ENCODE measurements at regions not wholly inside any gene's neighbourhood (a gene's known extent, or its start where the extent isn't known, plus 50 kb on each side); places are given as distances from the start of the nearest gene placed in this dataset.

DNA sequence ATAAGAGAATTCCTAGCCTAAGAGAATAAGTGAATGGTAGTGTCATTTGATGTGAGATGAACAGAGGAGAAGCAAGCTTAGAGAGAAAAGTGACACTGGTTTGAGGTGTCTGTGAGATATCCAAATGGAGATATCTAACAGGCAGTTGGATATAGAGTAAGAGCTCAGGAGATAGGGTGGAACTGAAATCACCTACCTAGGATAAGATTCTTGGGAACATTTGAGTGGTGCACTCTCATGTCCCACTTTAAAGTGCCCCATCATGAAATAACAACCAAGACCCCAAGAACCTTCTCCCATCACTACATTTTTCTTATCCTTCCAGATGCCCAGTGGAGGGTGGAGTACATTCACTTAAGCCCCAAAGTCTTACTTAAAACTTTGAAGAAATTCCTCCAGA is 109.0 kb upstream of the MAFB start:
- no peak for TF ChIP-seq CTCF (IDR thresholded peaks at IDR 0.05; ENCODE audit: low read depth, low read length, missing control alignments)
- DNase-seq (ENCODE audit: low read depth), result no peak
- in situ Hi-C loops (cut with HindIII; ENCODE audit: low sequenced_read_pairs), result no loop called here
- H3K4me3 ChIP-seq (ENCODE audit: low read depth, low read length), result no peak overlapping the region

DNA sequence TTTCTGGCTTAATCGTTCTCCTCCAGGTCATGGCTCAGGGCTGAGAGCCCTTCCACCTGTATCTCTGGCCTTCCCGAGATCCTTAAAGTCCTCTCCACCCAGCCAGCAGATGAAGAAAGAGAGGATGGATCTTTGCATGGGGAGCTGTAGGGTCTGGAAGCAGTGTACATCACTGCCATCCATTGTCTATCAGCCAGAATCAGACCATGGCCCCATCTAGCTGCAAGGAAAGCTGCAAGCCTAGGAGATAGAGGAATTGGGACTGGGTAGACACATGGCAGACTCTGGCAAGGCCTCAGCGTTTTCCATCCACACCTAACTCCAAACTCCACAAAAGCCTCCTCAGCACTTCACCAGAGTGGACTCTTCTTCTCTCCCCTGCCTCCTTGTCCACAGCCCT is 113.8 kb upstream of the MAFB start:
- DNase-seq (ENCODE audit: low read depth), result no peak
- no peak for TF ChIP-seq CTCF (IDR thresholded peaks at IDR 0.05; ENCODE audit: low read depth, low read length, missing control alignments)
- no peak overlapping the region for H3K4me3 ChIP-seq (ENCODE audit: low read depth, low read length)
- in situ Hi-C loops (cut with HindIII; ENCODE audit: low sequenced_read_pairs), result no loop called here

DNA sequence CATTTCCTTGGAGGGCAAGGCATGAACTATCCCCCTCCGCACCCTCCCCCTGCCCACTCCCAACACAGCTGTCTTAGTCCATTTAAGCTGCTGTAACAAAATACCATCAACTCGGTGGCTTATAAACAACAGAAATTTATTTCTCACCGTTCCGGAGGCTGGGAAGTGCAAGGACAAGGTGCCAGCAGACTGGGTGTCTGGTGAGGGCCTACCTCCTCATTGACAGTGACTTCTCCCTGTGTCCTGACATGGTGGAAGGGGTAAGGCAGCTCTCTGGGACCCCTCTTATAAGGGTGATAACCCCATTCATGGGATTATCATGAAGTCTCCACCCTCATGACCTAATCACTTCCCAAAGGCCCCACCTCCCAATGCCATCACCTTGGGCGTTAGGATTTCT is 114.3 kb upstream of the MAFB start:
- no peak for DNase-seq (ENCODE audit: low read depth)
- H3K4me3 ChIP-seq (ENCODE audit: low read depth, low read length), result no peak overlapping the region
- in situ Hi-C loops (cut with HindIII; ENCODE audit: low sequenced_read_pairs), result no loop called here
- no peak for TF ChIP-seq CTCF (IDR thresholded peaks at IDR 0.05; ENCODE audit: low read depth, low read length, missing control alignments)

- no peak for DNase-seq (ENCODE audit: low read depth)
- no peak for TF ChIP-seq CTCF (IDR thresholded peaks at IDR 0.05; ENCODE audit: low read depth, low read length, missing control alignments)
- no peak overlapping the region for H3K4me3 ChIP-seq (ENCODE audit: low read depth, low read length)
- in situ Hi-C loops (cut with HindIII; ENCODE audit: low sequenced_read_pairs), result no loop called here
These were observed 116.6 kb upstream of the MAFB start for GRCh38 chr20:40805592-40805991.

DNA sequence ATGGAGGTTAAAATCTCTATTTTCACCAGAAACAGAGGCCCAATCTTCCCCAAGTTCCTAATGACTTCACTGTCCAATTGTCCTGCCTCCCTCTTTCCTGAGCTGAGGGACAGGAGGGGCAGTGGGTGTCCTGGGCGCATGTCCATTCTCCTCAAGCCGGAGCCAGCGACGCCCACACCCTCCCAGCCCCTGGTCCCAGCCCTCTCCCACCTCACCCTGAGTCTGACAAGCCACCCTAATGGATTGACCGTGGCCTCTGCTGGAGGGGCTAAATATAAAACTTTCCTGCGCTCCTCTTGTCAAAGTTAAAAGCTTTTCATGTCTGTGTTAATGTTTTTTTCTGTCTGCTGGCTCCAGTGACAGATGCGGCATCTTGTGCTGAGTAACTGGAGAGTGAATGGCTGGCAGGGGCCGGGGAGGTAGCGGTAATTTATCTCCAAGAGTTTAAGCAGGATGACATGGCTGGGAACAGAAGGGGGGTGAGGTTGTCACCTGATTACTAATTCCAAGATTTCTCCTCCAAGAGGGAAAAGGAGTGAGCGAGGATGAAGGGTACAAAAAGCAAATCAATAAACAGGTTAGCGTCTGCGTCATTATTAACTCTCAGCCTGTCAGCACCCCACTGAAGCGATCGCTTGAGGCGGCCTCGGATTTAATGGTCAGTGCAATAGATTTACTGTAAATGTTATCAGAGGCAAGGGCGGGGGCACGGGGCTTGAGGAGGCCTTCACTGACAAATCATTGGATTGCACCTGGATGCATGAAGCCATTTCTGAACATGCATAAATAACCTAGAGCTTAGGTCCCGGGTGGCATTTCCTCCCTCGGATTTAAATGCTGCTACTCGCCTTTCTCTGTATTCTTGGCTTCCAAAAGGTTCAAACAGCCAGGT is 118.1 kb upstream of the MAFB start:
- H3K4me3 ChIP-seq (ENCODE audit: low read depth, low read length), result no peak overlapping the region

GRCh38 chr20:40807821-40808170 is 118.8 kb upstream of the MAFB start:
- in situ Hi-C loops (cut with HindIII; ENCODE audit: low sequenced_read_pairs), result no loop called here
- no peak for TF ChIP-seq CTCF (IDR thresholded peaks at IDR 0.05; ENCODE audit: low read depth, low read length, missing control alignments)
- DNase-seq (ENCODE audit: low read depth), result no peak
- no peak overlapping the region for H3K4me3 ChIP-seq (ENCODE audit: low read depth, low read length)

More for the DNA sequence above, 118.1 kb upstream of the MAFB start:
- DNase-seq (ENCODE audit: low read depth), result no peak
- TF ChIP-seq CTCF (IDR thresholded peaks at IDR 0.05; ENCODE audit: low read depth, low read length, missing control alignments), result no peak
- in situ Hi-C loops (cut with HindIII; ENCODE audit: low sequenced_read_pairs), result no loop called here
